Amniotic stem cell (primary cell): ENCODE measurements at regions not wholly inside any gene's neighbourhood (a gene's known extent, or its start where the extent isn't known, plus 50 kb on each side); places are given as distances from the start of the nearest gene placed in this dataset.

ENCODE experiments used
- DNase-seq: peaks from one replicate; lab custom pipeline; 2025; lab: John Stamatoyannopoulos, UW

DNA sequence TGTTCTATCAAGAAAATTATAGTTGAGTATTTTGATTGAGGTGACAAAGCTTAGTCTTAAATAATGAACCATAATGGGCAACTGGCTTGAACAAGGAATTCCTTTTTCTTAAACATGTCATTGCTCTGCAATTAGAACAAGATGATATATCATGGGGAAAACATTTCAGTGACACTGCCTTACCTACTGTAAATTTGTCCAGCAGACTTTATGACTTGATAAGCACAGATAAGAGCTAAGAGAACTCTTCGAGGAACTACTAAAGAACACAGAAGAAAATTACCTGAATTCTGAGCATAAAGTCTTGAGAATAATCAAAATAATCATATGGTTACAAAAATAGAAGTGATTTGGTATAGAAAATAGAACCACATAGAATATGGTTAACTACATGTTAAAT lies 257.8 kb downstream of the PDHA2 start:
- no peak for DNase-seq

DNA sequence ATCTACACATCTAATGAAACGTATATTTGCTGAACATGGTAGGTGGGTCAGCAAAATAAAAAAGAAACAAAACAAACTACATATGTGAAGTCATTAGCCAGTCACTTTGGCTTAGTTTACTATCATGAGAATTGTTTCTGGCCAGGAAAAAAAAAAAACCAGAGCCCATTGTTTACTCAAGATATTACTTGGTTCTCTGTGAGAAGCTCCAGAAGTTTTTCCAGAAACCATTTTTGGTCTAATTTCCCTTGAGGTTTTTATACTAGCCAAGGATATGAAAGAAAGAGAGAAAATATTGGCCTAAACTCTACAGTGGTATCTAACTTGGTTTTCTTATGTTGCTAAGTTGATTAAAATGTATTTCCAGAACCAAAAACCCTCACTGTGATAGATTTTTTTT lies 259.1 kb downstream of the PDHA2 start:
- DNase-seq: no peak

DNA sequence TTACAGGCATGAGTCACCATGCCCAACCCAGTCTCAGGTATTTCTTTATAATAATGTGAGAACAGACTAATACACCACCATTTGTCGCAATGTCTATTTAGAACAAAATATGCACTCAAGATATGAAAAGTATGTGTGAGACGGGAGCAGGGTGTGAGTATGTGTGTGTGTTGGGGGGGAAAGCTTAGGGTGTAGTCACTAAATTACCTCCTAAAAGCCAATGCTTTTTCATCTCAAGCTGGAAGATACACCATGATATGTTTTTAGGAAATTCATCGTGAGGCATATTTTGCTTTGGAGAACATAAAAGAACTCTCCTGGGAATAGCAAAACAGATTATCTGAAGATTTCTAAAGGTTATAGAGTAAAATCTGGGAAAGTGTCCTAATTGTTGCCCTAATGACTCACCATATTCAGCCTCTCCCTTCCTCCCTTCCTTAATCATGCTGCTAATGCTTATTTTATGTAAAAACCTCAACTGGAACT lies 262.7 kb downstream of the PDHA2 start:
- no peak for DNase-seq

DNA sequence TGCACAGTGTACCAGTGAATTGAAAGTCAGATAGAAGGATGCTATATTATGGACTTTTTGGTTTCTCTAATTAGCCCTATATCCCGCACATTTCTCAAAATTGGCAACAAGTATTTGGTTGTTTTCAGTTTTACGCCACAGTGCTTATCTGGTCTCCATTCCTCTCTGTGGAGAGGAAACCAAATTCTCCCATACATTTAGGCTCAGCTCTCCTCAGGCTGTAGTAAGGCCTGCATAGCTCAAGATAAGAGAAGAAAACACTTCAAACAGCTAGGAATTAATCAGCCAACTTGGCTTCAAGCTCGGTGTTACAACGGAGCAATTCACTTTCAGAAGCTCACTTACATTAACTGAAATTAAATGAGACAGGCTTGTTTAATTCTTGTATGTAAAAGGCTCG lies 263.2 kb downstream of the PDHA2 start:
- DNase-seq: no peak

DNA sequence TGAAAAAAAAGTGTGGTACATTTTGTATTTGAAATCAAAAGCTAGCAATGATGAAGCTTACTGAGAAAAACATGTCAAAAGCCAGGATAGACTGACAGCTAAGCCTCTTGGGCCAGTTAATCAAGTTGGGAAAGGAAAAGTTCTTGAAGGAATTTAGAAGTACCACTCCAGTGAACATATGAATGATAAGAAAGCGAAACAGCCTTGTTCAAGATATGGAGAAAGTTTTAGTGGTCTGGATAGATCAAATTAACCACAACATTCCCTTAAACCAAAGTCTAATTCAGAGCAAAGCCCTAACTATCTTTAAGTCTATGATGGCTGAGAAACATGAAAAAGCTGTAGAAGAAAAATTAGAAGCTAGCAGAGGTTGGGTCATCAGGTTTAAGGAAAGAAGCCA lies 268.3 kb downstream of the PDHA2 start:
- no peak for DNase-seq

DNA sequence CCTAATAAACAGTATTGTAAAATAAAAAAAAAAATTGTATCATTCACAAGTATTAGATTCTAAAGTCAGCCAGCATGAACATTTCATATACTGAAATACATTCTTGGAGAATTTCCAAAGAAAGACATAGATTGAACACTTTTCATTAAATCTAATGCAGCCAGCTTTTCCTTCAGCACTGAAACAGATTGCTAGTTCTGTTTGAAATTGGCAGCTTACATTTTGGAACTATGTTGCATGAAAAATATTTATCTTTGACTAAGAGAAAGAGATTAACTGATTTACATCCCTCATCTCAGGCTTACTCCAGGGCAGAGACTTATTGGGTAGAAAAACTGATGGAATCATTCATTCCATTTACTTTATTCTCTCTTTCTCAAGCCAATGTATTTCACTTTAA lies 272.7 kb downstream of the PDHA2 start:
- no peak for DNase-seq

DNA sequence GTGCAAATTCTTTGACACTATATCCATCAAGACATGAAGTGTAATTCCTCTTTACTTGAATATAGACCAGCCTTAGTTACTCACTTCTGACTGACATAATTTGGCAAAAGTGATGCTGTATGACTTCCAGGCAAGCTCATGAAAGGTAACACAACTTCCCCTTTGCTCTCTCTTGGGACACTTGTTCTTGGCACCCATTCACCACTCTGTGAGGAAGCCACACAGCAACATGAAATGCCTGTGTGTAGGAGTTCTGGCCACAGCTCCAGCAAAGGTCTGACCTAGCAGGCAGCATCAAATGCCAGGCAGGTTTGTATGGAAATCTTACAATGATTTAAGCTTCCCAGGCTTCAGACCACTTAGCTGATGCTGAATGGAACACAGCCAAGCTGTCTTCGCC lies 280.3 kb downstream of the PDHA2 start:
- DNase-seq: no peak

DNA sequence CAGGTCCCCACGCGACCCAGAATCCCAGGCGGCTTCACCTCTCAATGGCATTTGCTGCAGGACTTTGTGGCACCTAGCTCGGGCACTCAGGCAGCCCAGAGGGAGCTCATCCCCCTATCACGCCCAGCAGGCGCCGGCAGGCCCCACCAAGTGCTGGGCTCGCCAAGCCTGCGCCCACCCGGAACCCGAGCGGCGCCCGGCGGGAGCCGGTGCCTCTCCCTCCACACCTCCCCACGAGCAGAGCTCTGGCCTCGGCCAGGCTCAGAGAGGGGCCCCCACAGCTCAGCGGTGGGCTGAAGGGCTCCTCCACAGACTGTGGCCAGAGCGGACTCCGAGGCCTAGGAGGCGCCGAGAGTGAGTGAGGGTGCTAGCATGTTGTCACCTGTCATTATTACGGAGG lies 286.3 kb downstream of the PDHA2 start:
- no peak for DNase-seq

DNA sequence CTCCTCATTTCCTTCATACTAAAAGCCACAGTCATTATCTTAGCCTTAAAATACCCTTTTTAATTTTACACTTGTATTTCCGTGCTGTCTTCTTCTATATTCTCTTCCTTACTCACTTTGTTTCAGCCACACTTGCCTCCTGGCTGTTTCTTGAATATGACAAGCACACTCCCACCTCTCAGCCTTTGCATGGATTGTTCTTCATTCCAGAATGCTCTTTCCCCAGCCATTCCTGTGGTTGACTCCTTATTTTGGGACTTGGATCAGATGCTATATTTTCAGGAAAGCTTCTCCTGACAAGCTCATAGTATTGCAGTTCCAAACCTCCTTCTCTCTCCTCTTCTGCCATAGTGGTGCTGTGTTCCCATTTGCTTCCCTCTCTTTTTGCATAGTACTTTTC lies 291.3 kb downstream of the PDHA2 start:
- no peak for DNase-seq

DNA sequence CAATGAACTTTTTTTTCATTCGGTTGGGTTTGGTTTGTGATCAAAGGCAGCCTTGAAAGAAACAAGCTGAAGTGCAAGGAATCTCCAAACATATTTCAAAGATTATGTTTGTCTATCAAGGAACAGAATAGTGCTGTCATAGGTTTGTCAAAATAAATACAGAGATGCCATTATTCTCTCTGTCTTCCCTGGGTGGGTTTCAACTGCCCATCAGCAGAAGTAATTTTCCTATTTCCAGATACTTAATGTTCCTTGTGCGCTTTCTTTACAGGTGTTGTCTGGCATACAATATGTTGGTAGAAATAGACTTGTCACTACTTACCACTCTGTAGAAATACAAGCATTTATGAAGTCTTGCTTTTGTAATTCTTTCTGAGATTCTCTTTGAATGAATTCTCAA lies 294.9 kb downstream of the PDHA2 start:
- DNase-seq: no peak

DNA sequence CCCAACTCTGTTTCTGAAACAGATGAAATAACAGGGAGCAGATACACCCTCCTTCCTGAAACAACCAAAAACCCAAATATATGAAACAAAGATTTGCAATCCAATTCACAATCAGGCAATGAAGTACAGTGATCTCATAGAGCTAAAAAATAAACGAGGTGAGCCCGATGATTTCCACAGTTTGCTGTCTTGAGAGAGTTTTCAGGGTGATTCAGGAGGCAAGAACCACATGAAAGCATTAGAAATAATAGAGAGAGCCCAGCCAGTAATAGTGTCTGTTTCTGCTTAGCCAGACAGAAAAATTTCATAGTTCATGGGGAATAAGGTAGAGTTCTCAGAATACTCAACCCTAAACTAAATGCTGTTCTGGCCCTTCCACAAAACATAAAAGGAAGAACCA lies 296.2 kb downstream of the PDHA2 start:
- no peak for DNase-seq

DNA sequence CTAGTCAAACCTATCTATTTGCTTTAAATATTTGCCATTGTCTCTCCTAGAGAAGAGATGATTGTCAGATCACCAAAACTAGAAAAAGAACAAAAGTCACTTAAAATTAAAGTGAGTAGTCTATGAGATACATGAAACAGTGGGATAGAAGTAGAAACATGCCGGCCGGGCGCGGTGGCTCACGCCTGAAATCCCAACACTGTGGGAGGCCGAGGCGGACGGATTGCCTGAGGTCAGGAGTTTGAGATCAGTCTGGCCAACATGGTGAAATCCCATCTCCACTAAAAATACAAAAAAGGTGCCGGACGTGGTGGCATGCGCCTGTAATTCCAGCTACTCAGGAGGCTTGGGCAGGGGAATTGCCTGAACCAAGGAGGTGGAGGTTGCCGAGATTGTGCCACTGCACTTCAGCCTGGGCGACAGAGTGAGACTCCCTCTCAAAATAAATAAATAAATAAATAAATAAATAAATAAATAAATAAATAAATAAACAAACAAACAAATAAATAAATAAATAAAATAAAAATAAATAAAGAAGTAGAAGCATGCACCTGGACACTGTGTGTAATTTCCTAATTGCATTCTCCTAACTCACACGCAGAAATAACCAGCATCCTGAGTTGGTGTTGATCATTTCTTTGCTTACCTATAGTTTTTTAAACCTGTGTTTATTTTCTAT lies 299.5 kb downstream of the PDHA2 start:
- DNase-seq: no peak

DNA sequence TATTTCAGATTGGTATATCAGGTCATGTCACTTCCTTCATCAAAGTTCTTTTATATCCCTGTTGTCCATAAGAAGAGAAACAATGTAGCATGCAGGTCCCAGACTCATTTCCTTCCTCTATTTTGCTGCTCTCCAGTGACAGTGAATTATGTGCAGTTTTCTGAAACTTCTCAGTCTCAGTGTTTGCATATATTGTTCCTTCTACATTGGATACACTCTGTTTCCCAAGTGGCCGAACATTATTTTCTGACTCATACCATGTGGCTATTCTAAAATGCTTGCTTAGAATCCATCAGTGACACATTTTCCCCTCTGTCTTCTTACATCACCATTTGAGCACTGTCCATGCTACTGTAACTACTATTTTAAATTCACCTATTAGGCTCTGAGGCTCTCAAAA lies 305.7 kb downstream of the PDHA2 start:
- no peak for DNase-seq

DNA sequence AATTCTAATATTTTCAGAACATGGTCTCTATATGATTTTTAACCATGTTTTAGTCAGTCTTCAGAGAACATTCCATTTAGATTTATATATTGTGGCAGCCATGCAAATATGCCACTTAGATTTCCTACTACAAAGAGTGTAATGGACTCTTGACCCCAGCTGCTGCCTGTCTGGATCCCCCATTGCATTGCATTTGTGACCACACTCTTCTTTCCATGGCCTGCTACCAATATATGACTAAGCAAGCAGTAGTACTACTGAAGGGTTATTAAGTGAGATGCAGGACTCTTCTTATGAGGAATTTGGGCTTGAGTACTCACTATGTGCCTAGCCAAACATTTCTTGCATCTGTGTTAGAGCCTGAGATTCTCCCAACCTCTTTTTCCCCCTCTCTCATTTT lies 306.8 kb downstream of the PDHA2 start:
- DNase-seq: no peak

DNA sequence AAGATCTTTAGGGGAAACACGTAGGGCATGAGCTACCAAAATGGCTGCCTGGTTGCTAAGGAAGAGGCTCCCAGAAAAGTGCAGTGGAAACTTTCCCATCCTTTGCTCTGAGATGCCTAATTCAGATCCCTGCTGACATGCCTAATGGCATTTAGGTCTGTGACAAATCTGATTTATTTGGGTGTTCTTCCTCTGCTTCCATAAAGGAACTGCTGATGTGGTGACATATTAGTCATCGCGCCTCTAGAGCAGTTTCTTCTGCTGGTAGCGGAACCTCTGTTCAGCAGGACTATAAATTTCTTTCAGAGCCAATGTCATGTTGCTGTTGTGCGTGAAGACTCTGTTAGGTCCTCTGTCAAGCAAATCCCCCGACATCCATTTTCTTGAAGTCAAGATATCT lies 310.0 kb downstream of the PDHA2 start:
- no peak for DNase-seq

DNA sequence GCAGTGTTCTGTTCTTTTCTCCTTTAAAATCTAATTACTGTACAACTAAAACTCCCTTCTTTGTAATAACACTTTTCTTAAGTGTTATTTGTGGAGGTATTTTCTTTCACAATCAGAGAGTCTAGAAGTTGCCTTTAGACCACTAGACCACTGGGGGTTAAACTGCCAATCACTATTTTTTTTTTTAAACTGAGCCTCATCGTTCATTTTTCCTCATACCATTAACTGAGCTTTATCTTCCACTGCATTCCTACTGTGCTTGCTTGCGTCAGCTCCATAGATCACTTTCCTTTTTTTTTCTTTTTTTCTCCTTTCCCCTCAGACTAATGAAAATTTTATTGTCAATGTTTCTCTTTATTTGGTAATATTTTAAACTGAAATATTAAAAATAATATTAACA lies 310.6 kb downstream of the PDHA2 start:
- no peak for DNase-seq

DNA sequence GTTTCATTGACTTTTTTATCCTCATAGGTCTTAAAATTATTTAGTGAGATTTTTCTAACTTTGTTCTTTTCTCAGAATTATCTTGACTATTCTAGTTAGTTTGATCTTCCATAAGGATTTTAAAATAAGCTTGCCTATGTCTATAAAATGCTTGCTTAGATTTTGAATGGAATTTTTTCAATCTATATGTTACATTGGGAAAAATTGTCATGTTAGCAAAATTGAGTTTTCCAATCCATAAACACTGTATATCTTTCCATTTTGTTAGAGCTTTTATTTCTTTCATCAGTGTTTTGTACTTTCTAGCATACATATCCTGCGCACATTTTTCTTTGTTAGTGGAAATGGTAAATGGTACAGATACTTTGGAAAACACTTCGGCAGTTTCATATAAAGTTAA lies 312.9 kb downstream of the PDHA2 start:
- DNase-seq: no peak

DNA sequence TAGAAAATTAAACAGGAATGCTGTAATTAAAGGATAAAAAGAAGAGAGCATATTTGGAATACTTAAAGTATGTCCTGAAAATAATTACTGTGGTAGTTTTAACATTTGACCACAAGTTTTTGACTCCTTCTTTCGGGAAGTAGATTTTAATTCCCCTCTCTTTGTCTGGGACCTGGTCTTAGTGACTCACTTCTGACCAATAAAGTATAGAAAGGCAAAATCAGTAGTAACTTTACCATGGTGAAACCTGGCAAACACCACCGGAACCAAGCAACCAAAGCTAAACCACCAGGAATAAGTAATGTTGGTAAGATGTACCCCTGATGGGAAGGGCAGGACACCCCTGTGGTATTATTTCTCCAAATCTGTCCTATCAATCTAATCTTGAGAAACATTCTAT lies 314.8 kb downstream of the PDHA2 start:
- DNase-seq: no peak

DNA sequence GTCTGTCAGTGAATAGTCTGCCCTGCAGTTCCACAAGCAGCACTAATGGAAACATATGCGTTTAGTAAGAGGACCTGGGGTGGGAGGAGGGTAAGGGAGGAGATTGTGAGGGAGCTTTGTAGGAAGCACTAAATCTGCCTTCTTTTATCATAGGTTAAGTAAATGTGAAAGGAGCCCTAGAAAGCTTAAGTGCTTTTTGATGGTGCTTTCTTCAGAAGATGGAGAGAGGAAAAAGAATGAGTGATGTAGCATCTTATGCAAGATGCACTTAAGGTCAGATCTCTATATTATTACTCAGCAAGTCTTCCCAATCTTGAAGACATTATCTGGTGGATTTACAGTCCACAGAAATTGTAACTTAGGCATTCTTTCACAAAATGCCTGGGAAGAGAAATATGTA lies 322.7 kb downstream of the PDHA2 start:
- peak; percentile 11 for DNase-seq

DNA sequence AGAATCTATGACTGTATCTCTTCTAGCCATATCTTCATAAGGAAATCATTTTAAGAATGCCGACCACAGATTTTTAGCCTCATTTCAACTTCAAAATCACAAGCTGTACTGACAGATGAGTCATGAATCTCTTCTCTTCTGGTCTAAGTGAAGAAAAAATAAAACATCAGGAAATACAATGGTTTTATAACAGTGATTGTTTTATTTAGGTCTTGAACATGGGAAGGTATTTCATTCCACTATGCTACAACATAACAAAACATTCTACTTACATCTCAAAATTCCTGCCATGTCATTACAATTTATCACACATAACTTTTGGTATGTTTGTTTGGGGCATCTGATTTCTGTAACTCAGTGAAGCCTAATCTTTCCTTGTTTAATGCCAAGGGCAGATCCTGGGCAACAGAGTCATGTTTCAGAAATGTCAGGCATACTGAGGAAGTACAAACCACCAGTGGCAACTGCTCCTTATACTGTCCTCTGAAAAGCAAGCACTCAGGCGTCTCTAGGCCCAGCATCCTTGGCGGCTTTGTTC lies 325.0 kb downstream of the PDHA2 start:
- peak; percentile 79 for DNase-seq

DNA sequence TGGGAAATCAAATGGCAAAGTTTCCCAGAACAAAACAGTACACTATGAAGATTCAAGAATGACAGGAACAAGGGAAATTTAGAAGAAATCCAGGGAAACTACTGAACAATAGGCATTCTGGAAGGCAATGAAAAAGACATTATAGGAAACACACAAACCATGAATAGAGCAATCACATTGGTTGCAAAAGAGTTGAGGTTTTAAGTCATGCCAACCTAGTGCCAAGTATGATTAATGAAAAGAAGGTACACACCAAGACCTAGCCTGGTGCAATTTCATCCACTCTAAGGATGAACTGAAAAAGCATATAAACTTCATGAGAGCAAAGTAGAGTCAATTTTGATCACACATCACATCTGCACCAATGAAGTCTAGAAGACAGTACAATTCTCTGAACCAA lies 326.9 kb downstream of the PDHA2 start:
- DNase-seq: no peak

DNA sequence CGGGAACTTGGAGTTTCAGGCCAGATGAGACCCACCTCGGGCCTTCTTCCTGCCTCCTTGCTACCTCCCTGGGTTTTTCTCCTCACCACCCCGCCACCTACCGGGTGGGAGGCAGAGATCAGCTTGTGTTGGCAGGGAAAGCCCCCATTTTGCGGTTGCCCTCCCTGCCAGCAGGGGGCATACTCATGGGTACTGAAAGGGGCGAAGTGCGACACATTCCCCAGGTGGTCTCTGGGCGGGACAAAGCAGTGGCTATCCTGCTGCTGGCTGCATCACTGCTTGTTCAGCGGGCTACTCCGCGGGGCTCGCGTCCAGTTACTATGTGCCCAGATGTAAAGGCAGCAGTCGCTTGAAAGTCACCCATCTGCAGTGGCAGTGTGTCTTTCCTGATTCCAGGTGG lies 330.3 kb downstream of the PDHA2 start:
- DNase-seq: no peak

DNA sequence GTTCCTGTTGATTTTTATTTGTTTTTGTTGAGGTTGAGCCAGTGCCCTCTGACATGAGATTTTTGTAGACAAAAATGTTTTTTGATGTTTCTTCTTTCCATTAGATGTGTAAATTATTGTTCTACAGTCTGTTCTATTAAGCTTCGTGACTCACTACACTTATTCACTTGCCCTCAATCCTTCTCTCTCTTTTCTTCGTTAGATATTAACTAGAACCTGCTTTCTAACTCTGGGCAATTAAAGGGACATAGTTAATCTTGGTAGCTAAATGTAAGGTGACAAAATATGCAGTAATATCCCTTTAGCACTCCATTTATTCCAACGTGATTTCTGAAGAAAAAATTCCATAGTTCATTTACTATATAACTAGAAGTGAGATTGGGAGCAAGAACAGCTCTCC lies 333.9 kb downstream of the PDHA2 start:
- no peak for DNase-seq

DNA sequence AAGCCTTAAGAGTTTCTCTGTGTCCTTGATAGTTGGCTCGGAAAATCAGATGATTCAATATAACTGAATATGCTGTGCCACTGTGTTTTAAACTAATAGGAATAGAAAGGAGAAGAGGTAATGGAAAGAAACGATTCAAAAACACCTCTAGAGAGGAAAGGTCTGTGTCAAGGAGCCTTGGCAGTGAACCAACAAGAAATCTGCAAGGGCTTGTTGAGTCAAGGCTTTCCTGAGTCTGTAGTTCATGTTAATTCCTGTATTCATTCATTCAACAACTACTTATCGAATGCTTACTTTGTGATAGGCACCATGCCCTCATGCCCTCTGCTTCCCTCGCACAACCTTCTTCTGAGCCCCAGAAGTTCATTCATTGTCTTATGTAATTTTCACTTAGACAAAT lies 336.0 kb downstream of the PDHA2 start:
- no peak for DNase-seq
